Lower leg skin (tissue), 3 donors: ENCODE measurements at regions not wholly inside any gene's neighbourhood (a gene's known extent, or its start where the extent isn't known, plus 50 kb on each side); places are given as distances from the start of the nearest gene placed in this dataset.

Experiments used
- POLR2A ChIP-seq, 2 donors: fragments of 450-650 bp; IDR thresholded peaks; one replicate each; pipeline ENCODE4 v1.6.1; 2016 to 2017; ENCODE audit warnings: antibody characterized with exemption in 2 of 2, mild to moderate bottlenecking in 1 of 2, moderate library complexity in 1 of 2
- TF ChIP-seq, protein P1 (sequence below), 3 donors: fragments of 450-650 bp; IDR thresholded peaks; one replicate each; pipeline ENCODE4 v1.5.1; 2016; ENCODE audit warnings: antibody characterized with exemption in 3 of 3, mild to moderate bottlenecking in 3 of 3, moderate library complexity in 2 of 3

DNA sequence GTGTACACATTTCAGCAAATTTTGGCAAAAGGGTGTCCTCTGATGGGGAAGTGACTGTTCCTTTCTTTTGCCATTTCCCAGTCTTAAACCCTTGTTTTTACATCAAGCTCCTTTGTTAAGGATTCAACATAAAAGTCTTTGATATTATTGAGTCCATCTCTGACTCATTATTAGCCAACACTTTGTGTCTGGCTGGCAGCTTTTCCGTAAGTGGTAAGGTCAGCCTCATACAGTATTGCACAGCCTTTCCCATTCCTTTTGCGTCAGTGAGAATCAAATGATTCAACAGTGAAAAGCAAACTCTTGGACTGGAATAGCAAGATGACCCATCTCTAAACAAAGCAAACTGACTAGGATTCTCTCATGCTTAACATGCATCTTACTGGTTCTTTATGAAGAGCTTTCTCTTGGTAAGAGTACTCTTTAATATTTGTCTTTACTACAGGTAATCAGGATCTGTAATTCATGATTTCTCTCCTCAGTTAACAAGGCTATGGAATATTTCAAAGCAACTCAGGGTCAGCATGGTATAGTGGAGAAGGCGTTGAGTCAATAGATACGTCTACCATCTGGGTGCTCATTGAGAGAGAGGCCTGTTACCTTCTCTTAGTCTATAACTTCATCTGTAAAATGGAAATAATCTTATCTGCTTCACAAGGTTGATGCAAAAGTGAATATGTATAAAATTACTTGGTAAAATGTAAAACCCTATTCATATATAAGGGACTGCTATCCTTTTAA, 183.6 kb downstream of the PRL start:
- TF ChIP-seq, protein P1, sequence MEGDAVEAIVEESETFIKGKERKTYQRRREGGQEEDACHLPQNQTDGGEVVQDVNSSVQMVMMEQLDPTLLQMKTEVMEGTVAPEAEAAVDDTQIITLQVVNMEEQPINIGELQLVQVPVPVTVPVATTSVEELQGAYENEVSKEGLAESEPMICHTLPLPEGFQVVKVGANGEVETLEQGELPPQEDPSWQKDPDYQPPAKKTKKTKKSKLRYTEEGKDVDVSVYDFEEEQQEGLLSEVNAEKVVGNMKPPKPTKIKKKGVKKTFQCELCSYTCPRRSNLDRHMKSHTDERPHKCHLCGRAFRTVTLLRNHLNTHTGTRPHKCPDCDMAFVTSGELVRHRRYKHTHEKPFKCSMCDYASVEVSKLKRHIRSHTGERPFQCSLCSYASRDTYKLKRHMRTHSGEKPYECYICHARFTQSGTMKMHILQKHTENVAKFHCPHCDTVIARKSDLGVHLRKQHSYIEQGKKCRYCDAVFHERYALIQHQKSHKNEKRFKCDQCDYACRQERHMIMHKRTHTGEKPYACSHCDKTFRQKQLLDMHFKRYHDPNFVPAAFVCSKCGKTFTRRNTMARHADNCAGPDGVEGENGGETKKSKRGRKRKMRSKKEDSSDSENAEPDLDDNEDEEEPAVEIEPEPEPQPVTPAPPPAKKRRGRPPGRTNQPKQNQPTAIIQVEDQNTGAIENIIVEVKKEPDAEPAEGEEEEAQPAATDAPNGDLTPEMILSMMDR (IDR thresholded peaks at IDR 0.05), result no peak
- no peak for TF ChIP-seq POLR2A (IDR thresholded peaks at IDR 0.05)
